ENCODE measurements at regions not wholly inside any gene's neighbourhood (a gene's known extent, or its start where the extent isn't known, plus 50 kb on each side); places are given as distances from the start of the nearest gene placed in this dataset.

- Mint-ChIP-seq H3K9me3 (no peaks in the 10 kb centered on the region), H3K36me3 (ENCODE audit: low read depth) (no peaks in the 10 kb centered on the region), H3K27ac (peak overlapping the region; percentile 71), H3K27me3 (ENCODE audit: insufficient read depth) (no peaks in the 10 kb centered on the region), H3K4me3 (no peak overlapping the region), H3K4me1 (peaks cover 17% of the 10 kb centered on the region)
- H3K27ac ChIP-seq (ENCODE audit: low read depth, low read length) = no peak overlapping the region
- no peaks in the 10 kb centered on the region for H3K27me3 ChIP-seq (ENCODE audit: control insufficient read depth, insufficient read depth, low read length, poor library complexity, severe bottlenecking)
- H3K9ac ChIP-seq (ENCODE audit: extremely low read depth, low read length, poor library complexity, severe bottlenecking) = no peak overlapping the region
- DNase-seq = peak; percentile 82
- peak overlapping the region; percentile 36 for H3K4me3 ChIP-seq (ENCODE audit: low read length)
- no peaks in the 10 kb centered on the region for H3K36me3 ChIP-seq (ENCODE audit: control insufficient read depth, insufficient read depth, low read length)
- H3K4me1 ChIP-seq (ENCODE audit: control insufficient read depth, insufficient read depth, low read length) = peaks cover 10% of the 10 kb centered on the region
- 87% methylated on average over 7 of the region's 7 CpGs; no CpG with 5 or more reads in 1 of the 2 experiments for WGBS, 2 experiments (ENCODE audit: insufficient coverage in 1 of 2, insufficient read length in 1 of 2)
- H3K9me3 ChIP-seq (ENCODE audit: control insufficient read depth, low read length) = no peaks in the 10 kb centered on the region
- TF ChIP-seq CTCF (conservative IDR thresholded peaks at IDR 0.05) = no peak
Observed at GRCh38 chr14:58923751-58924405, 264.6 kb upstream of the DAAM1 start.

- Histone ChIP-seq H3K27ac (ENCODE audit: low read depth, low read length) (no peak overlapping the region), H3K4me1 (ENCODE audit: control insufficient read depth, insufficient read depth, low read length) (no peaks in the 10 kb centered on the region), H3K9me3 (ENCODE audit: control insufficient read depth, low read length) (peaks cover 7% of the 10 kb centered on the region), H3K27me3 (ENCODE audit: control insufficient read depth, insufficient read depth, low read length, poor library complexity, severe bottlenecking) (no peaks in the 10 kb centered on the region), H3K4me3 (ENCODE audit: low read length) (no peak overlapping the region), H3K36me3 (ENCODE audit: control insufficient read depth, insufficient read depth, low read length) (no peaks in the 10 kb centered on the region), H3K9ac (ENCODE audit: extremely low read depth, low read length, poor library complexity, severe bottlenecking) (no peak overlapping the region)
- Mint-ChIP-seq H3K27me3 (ENCODE audit: insufficient read depth) (peaks cover 7% of the 10 kb centered on the region), H3K36me3 (ENCODE audit: low read depth) (no peaks in the 10 kb centered on the region), H3K4me1 (no peaks in the 10 kb centered on the region), H3K27ac (no peak overlapping the region), H3K4me3 (no peak overlapping the region), H3K9me3 (peaks cover 9% of the 10 kb centered on the region)
- DNase-seq = no peak
- WGBS, 2 experiments (ENCODE audit: insufficient coverage in 1 of 2, insufficient read length in 1 of 2) = 81 to 91% methylated on average over 2 of the region's 2 CpGs
- TF ChIP-seq CTCF (conservative IDR thresholded peaks at IDR 0.05) = no peak
Observed at GRCh38 chr14:58941629-58942028, 246.8 kb upstream of the DAAM1 start.

- WGBS, 2 experiments (ENCODE audit: insufficient coverage in 1 of 2, insufficient read length in 1 of 2) = 80 to 100% methylated on average over 1 to 2 of the region's 2 CpGs
- Histone ChIP-seq H3K4me3 (ENCODE audit: low read length) (no peak overlapping the region), H3K27me3 (ENCODE audit: control insufficient read depth, insufficient read depth, low read length, poor library complexity, severe bottlenecking) (no peaks in the 10 kb centered on the region), H3K9me3 (ENCODE audit: control insufficient read depth, low read length) (no peaks in the 10 kb centered on the region), H3K27ac (ENCODE audit: low read depth, low read length) (no peak overlapping the region), H3K4me1 (ENCODE audit: control insufficient read depth, insufficient read depth, low read length) (no peaks in the 10 kb centered on the region), H3K9ac (ENCODE audit: extremely low read depth, low read length, poor library complexity, severe bottlenecking) (no peak overlapping the region), H3K36me3 (ENCODE audit: control insufficient read depth, insufficient read depth, low read length) (no peaks in the 10 kb centered on the region)
- Mint-ChIP-seq H3K36me3 (ENCODE audit: low read depth) (no peaks in the 10 kb centered on the region), H3K27me3 (ENCODE audit: insufficient read depth) (peaks cover 8% of the 10 kb centered on the region), H3K4me1 (no peaks in the 10 kb centered on the region), H3K4me3 (no peak overlapping the region), H3K27ac (no peak overlapping the region), H3K9me3 (peaks cover under 1% of the 10 kb centered on the region)
- no peak for DNase-seq
- TF ChIP-seq CTCF (conservative IDR thresholded peaks at IDR 0.05) = no peak
Observed at GRCh38 chr14:58942516-58942915, 246.0 kb upstream of the DAAM1 start.

Data from endodermal cell (in vitro differentiated cells).